HG03060 (cell line): ENCODE measurements at regions not wholly inside any gene's neighbourhood (a gene's known extent, or its start where the extent isn't known, plus 50 kb on each side); places are given as distances from the start of the nearest gene placed in this dataset.
A peak's percentile ranks its signal among the peaks of the same experiment; 100 is the strongest.
"Not testable (repeated sequence)": the region's sequence is repeated elsewhere in the genome, so short reads cannot be mapped to it uniquely, and the experiment has no call there.

Experiments used
- ATAC-seq: cut with Tn5 transposase; IDR thresholded peaks from one replicate; pipeline ENCODE4 v1.9.1; 2021; ENCODE audit warnings: low read depth, moderate number of reproducible peaks; ENCODE audit not compliant: unreplicated experiment

DNA sequence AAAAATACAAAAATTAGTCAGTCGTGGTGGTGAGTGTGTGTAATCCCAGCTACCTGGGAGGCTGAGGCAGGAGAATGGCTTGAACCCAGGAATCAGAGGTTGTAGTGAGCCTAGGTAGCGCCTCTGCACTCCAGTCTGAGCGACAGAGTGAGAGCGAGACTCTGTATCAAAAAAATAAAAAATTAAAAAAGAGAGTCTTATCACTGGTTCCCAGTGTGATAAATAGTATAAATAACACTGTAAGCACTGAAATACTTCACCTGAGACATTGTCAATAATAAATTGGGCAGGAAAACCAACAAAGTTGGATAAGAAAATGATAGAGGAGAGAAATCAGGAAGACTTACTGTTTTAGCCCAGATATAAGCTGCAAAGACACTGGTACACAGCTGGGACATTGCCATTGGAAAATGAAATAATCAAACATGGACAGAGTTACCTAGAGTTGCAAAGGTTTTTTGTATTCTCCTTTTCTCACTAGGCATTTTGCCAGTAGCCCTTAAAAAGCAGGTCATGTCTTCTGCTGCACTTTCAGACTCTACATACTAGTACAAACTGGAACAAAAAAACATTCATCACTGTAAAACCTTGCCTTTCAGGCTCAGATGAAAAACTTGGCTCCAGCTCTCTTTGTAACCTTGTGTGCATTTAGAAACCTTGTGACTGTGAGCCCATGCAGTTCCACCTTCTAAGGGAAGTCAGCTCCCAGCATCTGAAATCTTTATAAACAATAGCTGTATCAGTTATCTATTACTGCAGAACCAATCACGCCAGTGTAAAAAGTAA lies 55.0 kb upstream of the PPP1R2C start:
- ATAC-seq, result no peak

DNA sequence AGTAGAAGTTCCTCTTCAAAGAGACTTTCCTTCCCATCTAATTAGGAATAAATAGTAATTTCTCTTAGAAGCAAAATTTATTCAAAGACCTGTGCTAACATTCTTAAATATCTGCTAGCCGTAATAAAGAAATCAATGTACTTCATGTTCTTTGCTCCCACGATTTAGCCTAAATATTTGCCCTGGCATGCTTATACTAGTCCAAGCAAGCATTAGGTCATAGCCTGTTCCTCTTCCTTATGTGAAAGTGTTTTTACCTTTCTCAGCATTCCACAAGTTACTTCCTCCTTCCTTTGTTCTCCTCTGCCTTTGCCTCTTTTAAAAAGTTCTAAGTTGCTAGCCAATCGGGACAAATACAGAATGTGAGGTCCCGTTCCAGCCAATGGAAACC lies 55.6 kb upstream of the PPP1R2C start:
- ATAC-seq, result not testable (repeated sequence)

DNA sequence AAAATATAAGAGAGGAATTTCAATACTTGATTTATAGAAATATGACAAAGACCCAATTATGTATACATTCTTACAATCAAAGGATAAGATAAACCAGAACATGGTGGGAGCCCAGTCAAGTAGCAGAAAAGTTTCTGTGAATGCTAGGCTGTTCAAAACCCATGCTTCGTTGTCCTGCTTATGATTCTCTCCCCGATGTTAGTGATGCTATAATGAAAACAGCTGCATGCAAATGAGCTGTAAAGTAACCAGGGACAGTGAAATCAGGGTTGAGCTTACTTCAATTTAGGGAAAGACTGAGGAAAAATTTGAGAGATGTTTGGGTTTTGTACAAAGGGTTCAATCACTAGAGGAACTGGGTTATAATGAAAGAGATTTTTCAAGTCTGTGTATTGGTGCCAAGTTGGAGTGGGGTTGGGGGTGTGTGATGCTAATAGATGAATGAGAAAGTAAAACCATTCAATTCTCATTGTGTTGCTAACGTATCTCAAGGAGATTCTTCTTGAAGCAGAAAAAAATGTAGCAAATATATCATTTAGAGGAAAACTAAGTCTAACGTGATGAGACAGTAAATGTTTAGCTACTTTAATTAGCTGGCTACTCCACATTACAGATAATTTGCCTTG lies 59.3 kb upstream of the PPP1R2C start:
- no peak for ATAC-seq

DNA sequence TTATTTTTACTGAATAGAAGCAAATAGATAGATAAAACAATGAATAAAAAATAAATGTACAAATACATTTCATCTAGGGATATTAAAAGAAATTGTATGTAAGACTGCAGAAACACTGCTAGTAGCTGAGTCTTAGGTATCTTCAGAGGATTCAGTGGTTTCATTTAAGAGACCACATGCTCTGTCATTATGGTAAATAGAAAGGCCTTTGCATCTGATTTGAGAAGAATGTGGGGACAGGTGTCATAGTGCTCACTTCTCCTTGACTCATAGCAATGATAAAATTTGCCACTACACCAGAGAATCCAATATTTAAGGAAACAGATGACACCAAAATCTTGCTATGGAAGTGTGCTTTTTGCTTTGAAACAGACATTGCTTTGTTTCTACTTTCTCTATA lies 59.8 kb upstream of the PPP1R2C start:
- peak; percentile 60 for ATAC-seq

DNA sequence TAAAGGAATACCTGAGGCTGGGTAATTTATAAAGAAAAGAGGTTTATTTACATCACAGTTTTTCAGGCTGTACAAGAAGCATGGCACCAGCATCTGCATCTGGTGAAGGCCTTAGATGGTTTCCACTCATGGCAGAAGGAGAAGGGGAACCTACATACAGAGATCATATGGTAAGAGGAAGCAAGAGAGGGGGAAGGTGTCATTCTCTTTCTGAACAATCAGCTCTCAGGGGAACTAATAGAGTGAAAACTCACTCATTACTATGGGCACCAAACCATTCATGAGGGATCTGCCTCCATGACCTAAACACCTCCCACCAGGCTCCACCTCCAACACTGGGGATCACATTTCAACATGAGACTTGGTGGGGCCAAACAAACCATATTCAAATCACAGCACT lies 61.7 kb upstream of the PPP1R2C start:
- ATAC-seq, result no peak

DNA sequence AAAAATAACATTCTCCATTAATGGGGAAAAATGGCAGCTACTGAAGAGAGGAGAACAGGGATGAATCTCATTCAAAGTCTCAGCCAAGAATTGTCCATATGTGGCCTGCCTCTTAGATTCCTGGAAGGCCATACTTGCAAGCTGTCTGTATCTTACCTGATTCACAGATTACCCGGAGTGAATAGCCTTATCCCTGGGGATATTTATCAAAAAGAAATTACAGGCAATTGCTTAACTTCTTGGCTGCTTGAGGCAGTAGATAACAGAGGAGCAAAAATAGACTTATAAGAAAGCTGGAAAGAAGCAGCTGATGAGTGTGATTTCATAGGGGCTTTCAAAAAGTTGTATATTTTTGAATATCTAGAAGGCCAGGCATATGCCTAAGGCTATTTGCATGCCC lies 68.8 kb upstream of the PPP1R2C start:
- ATAC-seq, result no peak

DNA sequence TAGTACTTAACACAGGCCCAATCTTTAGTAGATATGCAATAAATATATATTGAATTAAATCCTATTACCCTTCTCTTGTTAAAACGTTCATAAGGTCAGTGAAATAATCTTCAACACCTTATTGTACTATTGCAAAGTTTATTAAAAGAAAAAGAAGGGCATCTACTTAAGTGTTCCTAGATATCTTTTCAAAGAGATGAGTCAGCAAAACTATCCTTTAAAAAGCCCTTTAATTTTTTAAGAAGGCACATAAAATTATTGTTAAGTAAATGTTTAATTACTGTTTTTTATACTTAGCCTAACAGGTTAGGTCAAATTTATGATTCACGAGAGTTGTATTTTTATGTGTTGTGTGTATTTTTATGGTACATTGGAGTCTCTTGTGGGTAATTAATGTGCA lies 77.3 kb upstream of the PPP1R2C start:
- ATAC-seq, result no peak

DNA sequence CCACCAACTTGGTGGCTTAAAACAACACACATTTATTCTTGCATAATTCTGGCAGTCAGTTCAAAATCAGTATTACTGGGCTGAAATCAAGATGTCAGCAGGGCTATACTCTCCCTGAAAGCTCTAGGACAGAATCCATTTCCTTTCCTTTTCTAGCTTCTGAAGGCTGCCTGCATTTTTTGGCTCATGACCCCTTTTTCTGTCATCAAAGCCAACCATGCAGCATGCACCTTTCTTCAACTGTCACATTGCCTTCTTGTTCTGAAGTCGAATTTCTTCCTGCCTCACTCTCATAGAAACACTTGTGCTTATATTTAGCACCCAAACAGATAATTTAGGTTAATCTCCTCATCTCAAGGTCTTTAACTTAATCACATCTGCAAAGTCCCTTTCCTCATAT lies 79.8 kb upstream of the PPP1R2C start:
- no peak for ATAC-seq

DNA sequence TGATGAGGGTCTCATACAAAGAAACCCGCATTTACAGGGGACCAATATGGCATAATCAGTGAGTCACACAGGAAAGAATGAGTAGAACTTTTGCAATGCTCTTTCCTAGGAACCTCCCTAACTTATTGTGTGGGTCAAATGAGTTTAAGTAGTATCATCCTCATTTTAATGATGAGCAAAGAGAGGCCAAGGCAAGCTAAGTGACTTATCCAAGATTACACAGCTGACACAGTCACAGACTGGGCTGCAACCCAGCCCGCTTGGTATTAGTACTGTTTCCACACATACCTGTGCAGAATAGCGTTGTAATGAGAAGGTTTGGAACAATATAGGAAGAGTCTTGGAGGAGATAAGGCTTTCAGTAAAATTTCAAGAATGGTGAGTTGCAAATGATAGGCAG lies 91.0 kb upstream of the PPP1R2C start:
- ATAC-seq, result no peak

DNA sequence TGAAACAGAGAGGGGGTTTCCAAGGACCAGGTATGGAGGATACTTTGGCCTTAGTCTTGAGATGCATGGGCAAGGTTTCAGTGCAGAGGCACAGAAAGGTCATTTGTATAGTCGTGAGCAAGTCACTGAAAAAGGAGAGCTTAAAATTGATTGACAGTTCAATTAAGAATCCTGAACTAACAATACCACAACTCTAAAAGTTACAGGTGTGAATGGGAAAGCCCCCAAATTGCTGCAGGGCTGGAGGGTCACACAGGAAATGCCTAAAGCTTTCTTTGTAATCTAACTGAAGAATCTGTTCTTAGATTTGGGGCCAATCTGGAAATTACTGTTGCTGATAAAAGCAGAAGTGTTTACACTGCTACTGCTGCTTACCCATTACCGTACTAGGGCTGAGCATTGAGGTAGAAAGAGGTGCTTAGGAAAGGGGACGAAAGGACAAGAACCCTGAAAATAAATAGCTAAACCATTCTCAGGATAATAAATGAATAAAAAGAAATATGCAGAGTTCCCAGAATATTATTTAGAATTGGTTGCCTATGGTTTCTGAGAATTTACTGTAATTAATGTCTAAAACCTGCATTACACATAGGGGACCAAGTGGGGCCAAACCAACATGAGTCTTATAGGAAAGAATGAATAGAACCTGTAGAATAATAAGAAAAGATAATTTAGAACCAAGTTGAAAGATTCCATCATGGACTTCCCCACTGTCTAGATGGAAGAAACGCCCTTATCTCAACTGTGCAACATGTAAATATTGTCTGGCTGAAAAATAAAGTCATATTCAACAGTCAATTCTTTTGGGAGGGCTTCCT lies 91.9 kb upstream of the PPP1R2C start:
- peak; percentile 84 for ATAC-seq

GRCh38 chrX:42886519-42886918 lies 108.6 kb upstream of the PPP1R2C start:
- no peak for ATAC-seq

DNA sequence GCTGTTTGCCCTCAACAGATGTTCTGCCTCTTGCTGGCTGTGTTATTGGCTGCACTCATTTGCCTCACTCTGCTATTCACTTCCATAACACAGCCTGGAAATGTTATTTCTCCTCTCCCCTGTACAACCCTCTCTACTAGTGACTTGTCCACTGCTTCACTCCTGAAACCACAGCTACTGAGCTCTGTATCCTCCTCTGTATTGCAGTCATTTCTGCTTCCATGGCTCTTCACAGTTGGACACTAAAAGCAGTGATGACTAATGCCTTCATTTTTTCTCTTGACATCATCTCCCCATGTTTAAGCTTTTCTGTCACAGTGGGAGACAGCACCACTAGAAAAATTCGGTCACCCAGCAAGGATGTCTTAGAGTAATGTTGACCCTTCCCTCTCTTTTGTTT lies 123.0 kb upstream of the PPP1R2C start:
- ATAC-seq, result no peak

GRCh38 chrX:42902513-42902912 lies 124.5 kb upstream of the PPP1R2C start:
- ATAC-seq, result no peak

- ATAC-seq, result no peak
Measured at GRCh38 chrX:42920752-42921151, 142.8 kb upstream of the PPP1R2C start.

GRCh38 chrX:42930071-42930470 lies 152.1 kb upstream of the PPP1R2C start:
- no peak for ATAC-seq

DNA sequence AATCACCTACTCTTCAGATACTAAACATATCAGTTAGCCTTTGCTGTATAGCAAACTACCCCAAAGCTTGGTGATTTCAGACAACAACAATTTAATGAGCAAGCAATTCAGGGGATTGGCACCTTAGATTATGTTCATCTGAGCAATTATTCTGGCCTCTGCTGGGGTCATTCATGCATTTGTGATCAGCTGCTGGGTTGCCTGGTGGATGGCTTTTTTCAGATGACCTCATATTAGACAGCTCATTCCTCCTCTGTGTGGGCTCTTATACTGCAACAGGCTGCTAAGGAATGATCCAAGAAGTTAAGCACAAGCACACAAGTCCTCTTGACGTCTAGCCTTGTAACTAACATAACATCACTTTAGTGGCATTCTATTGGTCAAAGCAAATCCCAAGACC lies 153.0 kb upstream of the PPP1R2C start:
- no peak for ATAC-seq

- ATAC-seq, result no peak
Measured at GRCh38 chrX:42933187-42933586, 155.2 kb upstream of the PPP1R2C start.

- ATAC-seq, result peak; percentile 93
Measured at GRCh38 chrX:42934020-42934726, 156.2 kb upstream of the PPP1R2C start.

GRCh38 chrX:42941671-42942070 lies 163.7 kb upstream of the PPP1R2C start:
- ATAC-seq, result no peak

GRCh38 chrX:42943051-42943974 lies 165.3 kb upstream of the PPP1R2C start:
- no peak for ATAC-seq
